Vagina (tissue), 2 donors: ENCODE measurements at regions not wholly inside any gene's neighbourhood (a gene's known extent, or its start where the extent isn't known, plus 50 kb on each side); places are given as distances from the start of the nearest gene placed in this dataset.

Experiments
- DNase-seq, 2 donors: peaks; one replicate each; pipeline ENCODE4 v3.0.0-alpha.2; 2017; ENCODE audit errors: extremely low spot score in 2 of 2
- H3K27ac ChIP-seq: fragments of 200-600 bp; sonication (generic); one replicate; pipeline ENCODE4 v1.5.1; 2019
- H3K27me3 ChIP-seq: fragments of 200-600 bp; sonication (generic); one replicate; pipeline ENCODE4 v1.5.1; 2019
- H3K36me3 ChIP-seq, 2 donors: fragments of 200-600 bp; sonication (generic); one replicate each; pipeline ENCODE4 v1.5.1; 2017 to 2019
- H3K4me1 ChIP-seq: fragments of 200-600 bp; sonication (generic); one replicate; pipeline ENCODE4 v1.5.1; 2019
- H3K4me3 ChIP-seq, 2 donors: fragments of 200-600 bp; sonication (generic); 1 replicate in 1 of 2; 2 replicates in 1 of 2; pipeline ENCODE4 v1.5.1; 2016 to 2019
- H3K9me3 ChIP-seq: fragments of 200-600 bp; sonication (generic); one replicate; pipeline ENCODE4 v1.5.1; 2019
- POLR2A ChIP-seq, 2 donors: fragments of 450-650 bp; IDR thresholded peaks; one replicate each; pipeline ENCODE4 v1.6.1; 2017; ENCODE audit warnings: antibody characterized with exemption in 2 of 2, mild to moderate bottlenecking in 2 of 2, moderate library complexity in 2 of 2
- POLR2AphosphoS5 ChIP-seq, 2 donors: sonication (generic); formaldehyde crosslinking; IDR thresholded peaks; one replicate each; pipeline ENCODE4 v1.9.0; 2017; ENCODE audit warnings: antibody characterized with exemption in 2 of 2, mild to moderate bottlenecking in 2 of 2, low read depth in 1 of 2; ENCODE audit not compliant: insufficient read depth in 1 of 2
- intact Hi-C: fragments of 100-400 bp; cut with DNase I; formaldehyde crosslinking; loops from one replicate; pipeline ENCODE4 v1.15.1; 2023
- TF ChIP-seq, protein P1 (sequence below), 3 experiments: fragments of 450-650 bp in 2 of 3; fragments of 200-600 bp in 1 of 3; sonication (generic) in 1 of 3; IDR thresholded peaks; one replicate each; pipeline ENCODE4 v1.5.1; 2017 to 2019; ENCODE audit warnings: antibody characterized with exemption in 3 of 3, mild to moderate bottlenecking in 2 of 3, moderate library complexity in 2 of 3

GRCh38 chr7:84565345-84566074 lies 370.9 kb upstream of the SEMA3A start:
- DNase-seq: no peak
- Histone ChIP-seq H3K27ac (no peak overlapping the region), H3K4me3 (no peak overlapping the region), H3K36me3 (no peaks in the 10 kb centered on the region), H3K4me1 (no peaks in the 10 kb centered on the region), H3K9me3 (no peaks in the 10 kb centered on the region), H3K27me3 (no peaks in the 10 kb centered on the region)
- no peak for TF ChIP-seq POLR2A (IDR thresholded peaks at IDR 0.05)
- TF ChIP-seq POLR2AphosphoS5 (IDR thresholded peaks at IDR 0.05; ENCODE audit: insufficient read depth in 1 of 2, low read depth in 1 of 2): no peak
- TF ChIP-seq, protein P1, sequence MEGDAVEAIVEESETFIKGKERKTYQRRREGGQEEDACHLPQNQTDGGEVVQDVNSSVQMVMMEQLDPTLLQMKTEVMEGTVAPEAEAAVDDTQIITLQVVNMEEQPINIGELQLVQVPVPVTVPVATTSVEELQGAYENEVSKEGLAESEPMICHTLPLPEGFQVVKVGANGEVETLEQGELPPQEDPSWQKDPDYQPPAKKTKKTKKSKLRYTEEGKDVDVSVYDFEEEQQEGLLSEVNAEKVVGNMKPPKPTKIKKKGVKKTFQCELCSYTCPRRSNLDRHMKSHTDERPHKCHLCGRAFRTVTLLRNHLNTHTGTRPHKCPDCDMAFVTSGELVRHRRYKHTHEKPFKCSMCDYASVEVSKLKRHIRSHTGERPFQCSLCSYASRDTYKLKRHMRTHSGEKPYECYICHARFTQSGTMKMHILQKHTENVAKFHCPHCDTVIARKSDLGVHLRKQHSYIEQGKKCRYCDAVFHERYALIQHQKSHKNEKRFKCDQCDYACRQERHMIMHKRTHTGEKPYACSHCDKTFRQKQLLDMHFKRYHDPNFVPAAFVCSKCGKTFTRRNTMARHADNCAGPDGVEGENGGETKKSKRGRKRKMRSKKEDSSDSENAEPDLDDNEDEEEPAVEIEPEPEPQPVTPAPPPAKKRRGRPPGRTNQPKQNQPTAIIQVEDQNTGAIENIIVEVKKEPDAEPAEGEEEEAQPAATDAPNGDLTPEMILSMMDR (IDR thresholded peaks at IDR 0.05): no peak
- intact Hi-C loops: no loop called here

DNA sequence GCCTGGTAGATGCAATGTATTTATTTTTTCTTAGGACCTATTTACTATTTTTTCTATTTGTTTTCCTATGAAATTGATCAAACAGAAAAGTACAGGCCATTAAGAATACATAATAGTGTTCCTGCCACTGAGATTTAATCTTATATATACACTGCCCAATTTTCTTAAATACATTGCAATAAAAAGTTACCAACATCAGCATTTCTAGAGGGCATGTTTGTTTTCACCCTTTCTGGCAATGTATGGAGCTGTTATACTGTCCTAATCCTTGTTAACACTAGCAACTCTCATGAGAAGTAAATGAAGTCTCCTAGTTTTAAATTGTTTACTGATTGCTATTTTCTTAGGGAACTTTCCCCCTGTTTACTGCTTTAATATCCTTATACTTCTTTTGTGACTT lies 359.1 kb upstream of the SEMA3A start:
- no peak overlapping the region for H3K4me3 ChIP-seq
- H3K4me1 ChIP-seq: no peaks in the 10 kb centered on the region
- no peaks in the 10 kb centered on the region for H3K27me3 ChIP-seq
- no peaks in the 10 kb centered on the region for H3K9me3 ChIP-seq
- no peaks in the 10 kb centered on the region for H3K36me3 ChIP-seq
- DNase-seq: no peak
- TF ChIP-seq, protein P1 (IDR thresholded peaks at IDR 0.05): no peak
- TF ChIP-seq POLR2A (IDR thresholded peaks at IDR 0.05) (no peak), POLR2AphosphoS5 (IDR thresholded peaks at IDR 0.05; ENCODE audit: insufficient read depth in 1 of 2, low read depth in 1 of 2) (no peak)
- intact Hi-C loops: no loop called here
- no peak overlapping the region for H3K27ac ChIP-seq

GRCh38 chr7:84549409-84549808 lies 354.8 kb upstream of the SEMA3A start:
- Histone ChIP-seq H3K27ac (no peak overlapping the region), H3K27me3 (no peaks in the 10 kb centered on the region), H3K36me3 (no peaks in the 10 kb centered on the region), H3K4me3 (no peak overlapping the region), H3K4me1 (no peaks in the 10 kb centered on the region), H3K9me3 (no peaks in the 10 kb centered on the region)
- intact Hi-C loops: no loop called here
- TF ChIP-seq, protein P1 (IDR thresholded peaks at IDR 0.05): no peak
- TF ChIP-seq POLR2AphosphoS5 (IDR thresholded peaks at IDR 0.05; ENCODE audit: insufficient read depth in 1 of 2, low read depth in 1 of 2): no peak
- TF ChIP-seq POLR2A (IDR thresholded peaks at IDR 0.05): no peak
- no peak for DNase-seq

DNA sequence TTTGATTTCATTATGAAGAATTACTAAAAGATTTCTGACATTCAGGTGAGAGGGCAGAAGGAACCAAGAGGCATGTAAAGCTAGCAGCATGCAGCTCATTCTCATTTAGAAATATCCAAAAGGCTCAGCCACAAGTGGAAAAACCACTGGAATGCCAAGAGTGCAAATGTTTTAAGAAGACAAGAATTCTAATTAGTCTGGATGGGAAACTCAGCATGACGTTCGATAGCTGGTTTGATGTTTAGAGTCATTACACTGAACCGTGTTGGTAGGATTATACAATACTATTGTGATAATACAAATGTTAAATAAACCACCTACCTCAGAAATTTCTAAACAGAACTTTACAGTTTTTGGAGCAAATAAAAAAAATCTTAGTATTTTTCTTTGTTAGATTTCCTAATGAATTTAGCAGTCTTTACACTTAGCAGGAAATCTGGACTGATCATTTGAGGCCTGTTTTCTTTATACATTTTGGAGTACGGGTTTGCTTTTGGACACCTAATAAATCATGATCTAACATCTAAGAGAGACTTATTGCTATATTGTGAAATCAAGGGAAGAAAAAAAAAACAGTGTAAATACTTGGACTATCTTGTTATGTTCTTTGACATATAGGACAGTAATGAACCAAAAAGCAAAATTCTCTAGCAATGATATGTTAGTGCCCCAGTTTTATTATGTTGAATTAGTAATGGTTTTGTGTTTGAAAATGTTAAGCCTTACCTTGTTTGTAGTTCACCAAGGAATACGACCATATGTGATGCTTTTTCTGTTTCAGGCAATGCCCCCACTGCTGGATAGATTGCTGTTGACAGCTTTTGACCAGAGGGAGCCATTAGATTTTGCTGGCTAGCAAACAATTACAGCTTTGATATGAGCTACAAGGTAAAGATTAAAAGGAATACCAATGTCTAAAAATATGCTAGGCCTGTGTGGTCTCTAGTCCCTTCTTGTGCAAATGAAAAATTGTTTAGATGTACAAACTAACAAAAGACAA lies 354.1 kb upstream of the SEMA3A start:
- Histone ChIP-seq H3K27me3 (no peaks in the 10 kb centered on the region), H3K27ac (no peak overlapping the region), H3K36me3 (no peaks in the 10 kb centered on the region), H3K4me3 (no peak overlapping the region), H3K9me3 (no peaks in the 10 kb centered on the region), H3K4me1 (no peaks in the 10 kb centered on the region)
- intact Hi-C loops: no loop called here
- TF ChIP-seq POLR2A (IDR thresholded peaks at IDR 0.05): no peak
- TF ChIP-seq, protein P1 (IDR thresholded peaks at IDR 0.05): no peak
- TF ChIP-seq POLR2AphosphoS5 (IDR thresholded peaks at IDR 0.05; ENCODE audit: insufficient read depth in 1 of 2, low read depth in 1 of 2): no peak
- no peak for DNase-seq
